ENCODE measurements at regions not wholly inside any gene's neighbourhood (a gene's known extent, or its start where the extent isn't known, plus 50 kb on each side); places are given as distances from the start of the nearest gene placed in this dataset.

DNA sequence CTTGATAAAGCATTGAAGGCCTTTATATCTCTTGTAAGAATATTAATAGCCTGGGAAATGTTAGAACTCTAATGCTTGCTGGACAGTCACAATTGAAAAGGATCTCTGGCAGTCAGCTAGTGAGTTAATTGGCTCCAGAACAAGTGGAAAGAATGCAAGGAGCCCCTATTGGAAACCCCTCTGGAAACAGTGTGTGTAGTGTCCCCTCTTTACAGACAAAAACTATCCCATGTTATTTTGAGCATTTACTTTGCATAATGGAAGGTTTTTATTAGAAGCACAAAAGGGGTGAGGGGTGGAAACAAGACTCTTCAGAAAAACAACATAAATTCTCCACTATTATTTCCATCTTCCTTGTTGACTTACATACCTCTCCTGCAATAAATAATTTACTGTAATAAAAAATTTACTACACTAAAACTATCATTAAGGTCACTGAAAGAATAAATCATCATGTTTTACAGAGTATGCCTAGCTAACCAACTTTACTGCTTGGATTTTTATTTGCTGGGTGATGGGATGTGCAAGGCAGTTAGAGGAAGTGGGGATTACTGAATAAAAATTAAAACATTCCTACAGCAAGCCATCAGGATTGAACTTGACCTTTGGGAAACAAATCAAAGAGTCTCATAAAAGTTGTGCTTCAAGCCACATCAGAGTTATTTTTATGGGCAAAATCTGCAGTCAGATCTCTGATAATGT lies 610.4 kb downstream of the TBC1D4 start:
- no peak for TF ChIP-seq E2F4 (CRISPR knock-in tag; IDR thresholded peaks at IDR 0.05; ENCODE audit: borderline replicate concordance, low read depth)
- TF ChIP-seq TEAD4 (CRISPR knock-in tag; IDR thresholded peaks at IDR 0.05) = no peak
- Mint-ChIP-seq H3K36me3 (peaks cover 16% of the 10 kb centered on the region), H3K4me1 (no peaks in the 10 kb centered on the region), H3K27me3 (ENCODE audit: low read depth) (no peaks in the 10 kb centered on the region), H3K4me3 (no peak overlapping the region), H3K27ac (no peak overlapping the region), H3K9me3 (peaks cover 38% of the 10 kb centered on the region)
- ChIA-PET CTCF (no interaction called here), POLR2A (no interaction called here)
- ATAC-seq (no peak), DNase-seq (ENCODE audit: low spot score) (no peak)

DNA sequence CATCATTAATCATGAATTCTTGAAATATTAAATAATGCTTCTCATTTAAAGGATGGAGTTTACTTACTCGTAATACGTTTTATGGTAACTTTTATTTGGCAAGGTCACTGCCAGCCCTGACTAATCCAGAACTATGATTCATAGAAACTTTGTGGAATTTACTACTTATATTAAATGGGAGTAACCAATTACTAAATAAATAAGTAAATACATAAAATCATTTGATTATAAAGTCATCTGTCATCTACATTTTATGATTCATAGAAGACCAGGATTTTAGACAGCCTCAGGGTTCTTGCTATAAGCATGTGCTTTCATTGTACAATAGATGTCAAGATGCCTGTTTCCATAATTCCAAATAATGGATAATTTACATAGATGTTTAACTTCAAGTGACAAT lies 611.1 kb downstream of the TBC1D4 start:
- Mint-ChIP-seq H3K27ac (no peak overlapping the region), H3K4me3 (no peak overlapping the region), H3K27me3 (ENCODE audit: low read depth) (no peaks in the 10 kb centered on the region), H3K9me3 (peaks cover 38% of the 10 kb centered on the region), H3K36me3 (peaks cover 16% of the 10 kb centered on the region), H3K4me1 (no peaks in the 10 kb centered on the region)
- POLR2A ChIA-PET = no interaction called here
- CTCF ChIA-PET = no interaction called here
- no peak for ATAC-seq
- DNase-seq (ENCODE audit: low spot score) = no peak
- TF ChIP-seq FOXK1 (CRISPR knock-in tag; IDR thresholded peaks at IDR 0.05) (no peak), ZNF121 (CRISPR knock-in tag; IDR thresholded peaks at IDR 0.05) (no peak), FOXP1 (CRISPR knock-in tag; IDR thresholded peaks at IDR 0.05; ENCODE audit: borderline replicate concordance) (no peak), ZNF317 (CRISPR knock-in tag; IDR thresholded peaks at IDR 0.05; ENCODE audit: borderline replicate concordance, low read depth) (no peak), GRHL2 (CRISPR knock-in tag; IDR thresholded peaks at IDR 0.05; ENCODE audit: insufficient replicate concordance, severe bottlenecking) (no peak), CREB1 (CRISPR knock-in tag; IDR thresholded peaks at IDR 0.05) (no peak), E2F5 (CRISPR knock-in tag; IDR thresholded peaks at IDR 0.05) (no peak), ZNF138 (CRISPR knock-in tag; conservative IDR thresholded peaks at IDR 0.05) (no peak), ZNF532 (CRISPR knock-in tag; IDR thresholded peaks at IDR 0.05; ENCODE audit: borderline replicate concordance) (no peak), NFE2L1 (CRISPR knock-in tag; IDR thresholded peaks at IDR 0.05) (no peak), SP1 (CRISPR knock-in tag; conservative IDR thresholded peaks at IDR 0.05) (no peak), TEAD1 (CRISPR knock-in tag; IDR thresholded peaks at IDR 0.05) (no peak), ZNF423 (CRISPR knock-in tag; IDR thresholded peaks at IDR 0.05) (no peak), NFATC4 (CRISPR knock-in tag; IDR thresholded peaks at IDR 0.05) (no peak)
- TF ChIP-seq, protein P1, sequence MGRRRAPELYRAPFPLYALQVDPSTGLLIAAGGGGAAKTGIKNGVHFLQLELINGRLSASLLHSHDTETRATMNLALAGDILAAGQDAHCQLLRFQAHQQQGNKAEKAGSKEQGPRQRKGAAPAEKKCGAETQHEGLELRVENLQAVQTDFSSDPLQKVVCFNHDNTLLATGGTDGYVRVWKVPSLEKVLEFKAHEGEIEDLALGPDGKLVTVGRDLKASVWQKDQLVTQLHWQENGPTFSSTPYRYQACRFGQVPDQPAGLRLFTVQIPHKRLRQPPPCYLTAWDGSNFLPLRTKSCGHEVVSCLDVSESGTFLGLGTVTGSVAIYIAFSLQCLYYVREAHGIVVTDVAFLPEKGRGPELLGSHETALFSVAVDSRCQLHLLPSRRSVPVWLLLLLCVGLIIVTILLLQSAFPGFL (CRISPR knock-in tag; IDR thresholded peaks at IDR 0.05; ENCODE audit: borderline replicate concordance) = no peak
- TF ChIP-seq, protein P2, sequence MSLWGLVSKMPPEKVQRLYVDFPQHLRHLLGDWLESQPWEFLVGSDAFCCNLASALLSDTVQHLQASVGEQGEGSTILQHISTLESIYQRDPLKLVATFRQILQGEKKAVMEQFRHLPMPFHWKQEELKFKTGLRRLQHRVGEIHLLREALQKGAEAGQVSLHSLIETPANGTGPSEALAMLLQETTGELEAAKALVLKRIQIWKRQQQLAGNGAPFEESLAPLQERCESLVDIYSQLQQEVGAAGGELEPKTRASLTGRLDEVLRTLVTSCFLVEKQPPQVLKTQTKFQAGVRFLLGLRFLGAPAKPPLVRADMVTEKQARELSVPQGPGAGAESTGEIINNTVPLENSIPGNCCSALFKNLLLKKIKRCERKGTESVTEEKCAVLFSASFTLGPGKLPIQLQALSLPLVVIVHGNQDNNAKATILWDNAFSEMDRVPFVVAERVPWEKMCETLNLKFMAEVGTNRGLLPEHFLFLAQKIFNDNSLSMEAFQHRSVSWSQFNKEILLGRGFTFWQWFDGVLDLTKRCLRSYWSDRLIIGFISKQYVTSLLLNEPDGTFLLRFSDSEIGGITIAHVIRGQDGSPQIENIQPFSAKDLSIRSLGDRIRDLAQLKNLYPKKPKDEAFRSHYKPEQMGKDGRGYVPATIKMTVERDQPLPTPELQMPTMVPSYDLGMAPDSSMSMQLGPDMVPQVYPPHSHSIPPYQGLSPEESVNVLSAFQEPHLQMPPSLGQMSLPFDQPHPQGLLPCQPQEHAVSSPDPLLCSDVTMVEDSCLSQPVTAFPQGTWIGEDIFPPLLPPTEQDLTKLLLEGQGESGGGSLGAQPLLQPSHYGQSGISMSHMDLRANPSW (CRISPR knock-in tag; conservative IDR thresholded peaks at IDR 0.05; ENCODE audit: low read depth) = no peak
- TF ChIP-seq, protein P3, sequence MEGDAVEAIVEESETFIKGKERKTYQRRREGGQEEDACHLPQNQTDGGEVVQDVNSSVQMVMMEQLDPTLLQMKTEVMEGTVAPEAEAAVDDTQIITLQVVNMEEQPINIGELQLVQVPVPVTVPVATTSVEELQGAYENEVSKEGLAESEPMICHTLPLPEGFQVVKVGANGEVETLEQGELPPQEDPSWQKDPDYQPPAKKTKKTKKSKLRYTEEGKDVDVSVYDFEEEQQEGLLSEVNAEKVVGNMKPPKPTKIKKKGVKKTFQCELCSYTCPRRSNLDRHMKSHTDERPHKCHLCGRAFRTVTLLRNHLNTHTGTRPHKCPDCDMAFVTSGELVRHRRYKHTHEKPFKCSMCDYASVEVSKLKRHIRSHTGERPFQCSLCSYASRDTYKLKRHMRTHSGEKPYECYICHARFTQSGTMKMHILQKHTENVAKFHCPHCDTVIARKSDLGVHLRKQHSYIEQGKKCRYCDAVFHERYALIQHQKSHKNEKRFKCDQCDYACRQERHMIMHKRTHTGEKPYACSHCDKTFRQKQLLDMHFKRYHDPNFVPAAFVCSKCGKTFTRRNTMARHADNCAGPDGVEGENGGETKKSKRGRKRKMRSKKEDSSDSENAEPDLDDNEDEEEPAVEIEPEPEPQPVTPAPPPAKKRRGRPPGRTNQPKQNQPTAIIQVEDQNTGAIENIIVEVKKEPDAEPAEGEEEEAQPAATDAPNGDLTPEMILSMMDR (IDR thresholded peaks at IDR 0.05) = no peak
- TF ChIP-seq, protein P4, sequence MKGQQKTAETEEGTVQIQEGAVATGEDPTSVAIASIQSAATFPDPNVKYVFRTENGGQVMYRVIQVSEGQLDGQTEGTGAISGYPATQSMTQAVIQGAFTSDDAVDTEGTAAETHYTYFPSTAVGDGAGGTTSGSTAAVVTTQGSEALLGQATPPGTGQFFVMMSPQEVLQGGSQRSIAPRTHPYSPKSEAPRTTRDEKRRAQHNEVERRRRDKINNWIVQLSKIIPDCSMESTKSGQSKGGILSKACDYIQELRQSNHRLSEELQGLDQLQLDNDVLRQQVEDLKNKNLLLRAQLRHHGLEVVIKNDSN (CRISPR knock-in tag; IDR thresholded peaks at IDR 0.05) = no peak

Data from WTC11 (cell line).